ENCODE measurements at regions not wholly inside any gene's neighbourhood (a gene's known extent, or its start where the extent isn't known, plus 50 kb on each side); places are given as distances from the start of the nearest gene placed in this dataset.

GRCh38 chr16:9523994-9524393 lies 432.6 kb downstream of the HAPSTR1 start:
- no peaks in the 10 kb centered on the region for H3K4me1 ChIP-seq (ENCODE audit: control insufficient read depth in 4 of 4, insufficient read depth in 4 of 4, low read length in 3 of 4)
- H3K9me3 ChIP-seq (ENCODE audit: control insufficient read depth in 4 of 4, low read length in 3 of 4), result no peaks in the 10 kb centered on the region
- 77% methylated on average over 8 of the region's 8 CpGs for WGBS
- H3K27me3 ChIP-seq (ENCODE audit: control insufficient read depth in 4 of 4, insufficient read depth in 4 of 4, low read length in 3 of 4), result no peaks in the 10 kb centered on the region
- no peak for DNase-seq (ENCODE audit: low spot score)
- H3K9ac ChIP-seq (ENCODE audit: low read depth in 1 of 2, low read length in 2 of 2), result no peak overlapping the region
- H3K4me3 ChIP-seq (ENCODE audit: low read depth in 1 of 3, low read length in 3 of 3), result no peak overlapping the region
- H3K27ac ChIP-seq (ENCODE audit: low read depth in 1 of 2, low read length in 2 of 2), result no peak overlapping the region
- no peaks in the 10 kb centered on the region for H3K36me3 ChIP-seq (ENCODE audit: control insufficient read depth in 4 of 4, insufficient read depth in 3 of 4, low read depth in 1 of 4, low read length in 3 of 4)
- TF ChIP-seq YY1 (IDR thresholded peaks at IDR 0.05), result no peak
- no peak for TF ChIP-seq JUND (IDR thresholded peaks at IDR 0.05)
- TF ChIP-seq, protein P1, sequence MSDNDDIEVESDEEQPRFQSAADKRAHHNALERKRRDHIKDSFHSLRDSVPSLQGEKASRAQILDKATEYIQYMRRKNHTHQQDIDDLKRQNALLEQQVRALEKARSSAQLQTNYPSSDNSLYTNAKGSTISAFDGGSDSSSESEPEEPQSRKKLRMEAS (IDR thresholded peaks at IDR 0.05), result no peak
- TF ChIP-seq FOXA2 (IDR thresholded peaks at IDR 0.05), result no peak
- no peak for TF ChIP-seq EGR1 (IDR thresholded peaks at IDR 0.05; ENCODE audit: low read depth in 2 of 2)
- no peak for TF ChIP-seq RAD21 (IDR thresholded peaks at IDR 0.05)
- TF ChIP-seq, protein P2, sequence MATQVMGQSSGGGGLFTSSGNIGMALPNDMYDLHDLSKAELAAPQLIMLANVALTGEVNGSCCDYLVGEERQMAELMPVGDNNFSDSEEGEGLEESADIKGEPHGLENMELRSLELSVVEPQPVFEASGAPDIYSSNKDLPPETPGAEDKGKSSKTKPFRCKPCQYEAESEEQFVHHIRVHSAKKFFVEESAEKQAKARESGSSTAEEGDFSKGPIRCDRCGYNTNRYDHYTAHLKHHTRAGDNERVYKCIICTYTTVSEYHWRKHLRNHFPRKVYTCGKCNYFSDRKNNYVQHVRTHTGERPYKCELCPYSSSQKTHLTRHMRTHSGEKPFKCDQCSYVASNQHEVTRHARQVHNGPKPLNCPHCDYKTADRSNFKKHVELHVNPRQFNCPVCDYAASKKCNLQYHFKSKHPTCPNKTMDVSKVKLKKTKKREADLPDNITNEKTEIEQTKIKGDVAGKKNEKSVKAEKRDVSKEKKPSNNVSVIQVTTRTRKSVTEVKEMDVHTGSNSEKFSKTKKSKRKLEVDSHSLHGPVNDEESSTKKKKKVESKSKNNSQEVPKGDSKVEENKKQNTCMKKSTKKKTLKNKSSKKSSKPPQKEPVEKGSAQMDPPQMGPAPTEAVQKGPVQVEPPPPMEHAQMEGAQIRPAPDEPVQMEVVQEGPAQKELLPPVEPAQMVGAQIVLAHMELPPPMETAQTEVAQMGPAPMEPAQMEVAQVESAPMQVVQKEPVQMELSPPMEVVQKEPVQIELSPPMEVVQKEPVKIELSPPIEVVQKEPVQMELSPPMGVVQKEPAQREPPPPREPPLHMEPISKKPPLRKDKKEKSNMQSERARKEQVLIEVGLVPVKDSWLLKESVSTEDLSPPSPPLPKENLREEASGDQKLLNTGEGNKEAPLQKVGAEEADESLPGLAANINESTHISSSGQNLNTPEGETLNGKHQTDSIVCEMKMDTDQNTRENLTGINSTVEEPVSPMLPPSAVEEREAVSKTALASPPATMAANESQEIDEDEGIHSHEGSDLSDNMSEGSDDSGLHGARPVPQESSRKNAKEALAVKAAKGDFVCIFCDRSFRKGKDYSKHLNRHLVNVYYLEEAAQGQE (IDR thresholded peaks at IDR 0.05), result no peak
- no peak for TF ChIP-seq GABPA (IDR thresholded peaks at IDR 0.05 in 1 of 2, conservative IDR thresholded peaks at IDR 0.05 in 1 of 2)
- no peak for TF ChIP-seq TAF1 (conservative IDR thresholded peaks at IDR 0.05)
- TF ChIP-seq FOXA1 (IDR thresholded peaks at IDR 0.05), result no peak
- no peak for TF ChIP-seq CTCF (IDR thresholded peaks at IDR 0.05; ENCODE audit: low read depth, low read length, missing input control)
- TF ChIP-seq HNF4A (conservative IDR thresholded peaks at IDR 0.05), result no peak
- TF ChIP-seq, protein P3, sequence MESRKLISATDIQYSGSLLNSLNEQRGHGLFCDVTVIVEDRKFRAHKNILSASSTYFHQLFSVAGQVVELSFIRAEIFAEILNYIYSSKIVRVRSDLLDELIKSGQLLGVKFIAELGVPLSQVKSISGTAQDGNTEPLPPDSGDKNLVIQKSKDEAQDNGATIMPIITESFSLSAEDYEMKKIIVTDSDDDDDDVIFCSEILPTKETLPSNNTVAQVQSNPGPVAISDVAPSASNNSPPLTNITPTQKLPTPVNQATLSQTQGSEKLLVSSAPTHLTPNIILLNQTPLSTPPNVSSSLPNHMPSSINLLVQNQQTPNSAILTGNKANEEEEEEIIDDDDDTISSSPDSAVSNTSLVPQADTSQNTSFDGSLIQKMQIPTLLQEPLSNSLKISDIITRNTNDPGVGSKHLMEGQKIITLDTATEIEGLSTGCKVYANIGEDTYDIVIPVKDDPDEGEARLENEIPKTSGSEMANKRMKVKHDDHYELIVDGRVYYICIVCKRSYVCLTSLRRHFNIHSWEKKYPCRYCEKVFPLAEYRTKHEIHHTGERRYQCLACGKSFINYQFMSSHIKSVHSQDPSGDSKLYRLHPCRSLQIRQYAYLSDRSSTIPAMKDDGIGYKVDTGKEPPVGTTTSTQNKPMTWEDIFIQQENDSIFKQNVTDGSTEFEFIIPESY (IDR thresholded peaks at IDR 0.05), result no peak
- no peak for TF ChIP-seq SP1 (IDR thresholded peaks at IDR 0.05)
- TF ChIP-seq HNF4G (IDR thresholded peaks at IDR 0.05), result no peak
- TF ChIP-seq RXRA (IDR thresholded peaks at IDR 0.05), result no peak
- no peak for TF ChIP-seq ATF3 (IDR thresholded peaks at IDR 0.05)
- no peak for TF ChIP-seq NR2F2 (IDR thresholded peaks at IDR 0.05)

Measured in liver (tissue), 8 donors.